Right atrium auricular region (tissue), 2 donors: ENCODE measurements at regions not wholly inside any gene's neighbourhood (a gene's known extent, or its start where the extent isn't known, plus 50 kb on each side); places are given as distances from the start of the nearest gene placed in this dataset.
"Not testable (repeated sequence)": the region's sequence is repeated elsewhere in the genome, so short reads cannot be mapped to it uniquely, and the experiment has no call there.

Experiments used
- DNase-seq: peaks from one replicate; pipeline ENCODE4 v3.0.0-alpha.2; 2019; ENCODE audit warnings: low spot score
- H3K27ac ChIP-seq, 2 donors: fragments of 200-600 bp; sonication (generic); 1 replicate in 1 of 2; 2 replicates in 1 of 2; pipeline ENCODE4 v1.5.1; 2016 to 2019
- H3K27me3 ChIP-seq, 2 donors: fragments of 200-600 bp; sonication (generic); one replicate each; pipeline versions ENCODE4 v1.5.1 to v1.6.0; 2017 to 2019
- H3K36me3 ChIP-seq: fragments of 200-600 bp; sonication (generic); one replicate; pipeline ENCODE4 v1.5.1; 2016
- H3K4me1 ChIP-seq, 2 donors: fragments of 200-600 bp; sonication (generic); one replicate each; pipeline versions ENCODE4 v1.5.1 to v1.6.0; 2017 to 2019
- H3K4me3 ChIP-seq, 2 donors: fragments of 200-600 bp; sonication (generic); 1 replicate in 1 of 2; 2 replicates in 1 of 2; pipeline ENCODE4 v1.5.1; 2017 to 2019; ENCODE audit warnings: mild to moderate bottlenecking in 1 of 2, moderate library complexity in 1 of 2
- H3K9me3 ChIP-seq, 2 donors: fragments of 200-600 bp; sonication (generic); one replicate each; pipeline ENCODE4 v1.5.1; 2019
- TF ChIP-seq, protein P1 (sequence below), 2 donors: fragments of 200-600 bp; sonication (generic); IDR thresholded peaks; one replicate each; pipeline ENCODE4 v1.5.1; 2019; ENCODE audit warnings: antibody characterized with exemption in 2 of 2

DNA sequence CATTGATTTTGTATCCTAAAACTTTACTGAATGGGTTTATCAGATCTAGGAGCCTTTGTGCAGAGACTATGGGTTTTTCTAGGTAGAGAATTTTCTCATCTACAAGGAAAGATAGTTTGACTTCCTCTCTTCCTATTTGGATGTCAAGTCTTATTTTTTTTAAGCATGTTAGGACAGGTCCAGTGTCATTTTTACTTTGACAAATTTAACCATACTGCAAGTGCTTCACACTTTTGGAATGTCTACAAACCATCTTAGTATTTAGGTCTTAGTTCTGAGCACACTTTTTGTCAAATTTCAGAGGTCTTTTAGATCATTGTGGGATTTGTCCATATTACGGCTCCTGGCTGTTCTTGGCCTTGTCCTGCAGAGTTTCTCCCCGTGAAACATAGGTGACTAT, 715.2 kb upstream of the RAG2 start:
- Histone ChIP-seq H3K4me3 (no peak overlapping the region), H3K36me3 (no peaks in the 10 kb centered on the region), H3K27ac (no peak overlapping the region), H3K4me1 (no peaks in the 10 kb centered on the region), H3K9me3 (peaks cover 2 to 4% of the 10 kb centered on the region in 2 donors), H3K27me3 (no peaks in the 10 kb centered on the region)
- no peak for DNase-seq
- TF ChIP-seq, protein P1, sequence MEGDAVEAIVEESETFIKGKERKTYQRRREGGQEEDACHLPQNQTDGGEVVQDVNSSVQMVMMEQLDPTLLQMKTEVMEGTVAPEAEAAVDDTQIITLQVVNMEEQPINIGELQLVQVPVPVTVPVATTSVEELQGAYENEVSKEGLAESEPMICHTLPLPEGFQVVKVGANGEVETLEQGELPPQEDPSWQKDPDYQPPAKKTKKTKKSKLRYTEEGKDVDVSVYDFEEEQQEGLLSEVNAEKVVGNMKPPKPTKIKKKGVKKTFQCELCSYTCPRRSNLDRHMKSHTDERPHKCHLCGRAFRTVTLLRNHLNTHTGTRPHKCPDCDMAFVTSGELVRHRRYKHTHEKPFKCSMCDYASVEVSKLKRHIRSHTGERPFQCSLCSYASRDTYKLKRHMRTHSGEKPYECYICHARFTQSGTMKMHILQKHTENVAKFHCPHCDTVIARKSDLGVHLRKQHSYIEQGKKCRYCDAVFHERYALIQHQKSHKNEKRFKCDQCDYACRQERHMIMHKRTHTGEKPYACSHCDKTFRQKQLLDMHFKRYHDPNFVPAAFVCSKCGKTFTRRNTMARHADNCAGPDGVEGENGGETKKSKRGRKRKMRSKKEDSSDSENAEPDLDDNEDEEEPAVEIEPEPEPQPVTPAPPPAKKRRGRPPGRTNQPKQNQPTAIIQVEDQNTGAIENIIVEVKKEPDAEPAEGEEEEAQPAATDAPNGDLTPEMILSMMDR (IDR thresholded peaks at IDR 0.05), result no peak

DNA sequence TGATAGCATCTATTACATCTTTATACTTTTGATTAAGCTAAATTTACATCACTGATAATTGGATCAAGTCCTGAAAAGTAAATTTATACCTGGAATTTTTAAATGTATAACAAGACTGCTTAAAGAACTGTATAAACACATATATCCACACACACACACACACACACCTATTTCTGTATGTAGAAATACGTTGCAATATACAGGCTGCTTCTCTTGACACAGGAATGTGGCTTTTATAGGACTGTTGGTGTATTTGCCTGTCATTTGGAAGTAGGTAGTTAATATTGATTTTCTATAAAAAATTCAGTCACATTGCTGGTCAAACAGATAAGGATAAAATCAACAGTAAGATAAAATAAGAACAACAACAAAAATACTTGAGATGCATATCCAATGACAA, 708.5 kb upstream of the RAG2 start:
- TF ChIP-seq, protein P1 (IDR thresholded peaks at IDR 0.05), result no peak
- Histone ChIP-seq H3K9me3 (peaks cover 4 to 9% of the 10 kb centered on the region in 2 donors), H3K27me3 (no peaks in the 10 kb centered on the region), H3K4me3 (no peak overlapping the region), H3K27ac (no peak overlapping the region), H3K4me1 (no peaks in the 10 kb centered on the region), H3K36me3 (no peaks in the 10 kb centered on the region)
- no peak for DNase-seq

DNA sequence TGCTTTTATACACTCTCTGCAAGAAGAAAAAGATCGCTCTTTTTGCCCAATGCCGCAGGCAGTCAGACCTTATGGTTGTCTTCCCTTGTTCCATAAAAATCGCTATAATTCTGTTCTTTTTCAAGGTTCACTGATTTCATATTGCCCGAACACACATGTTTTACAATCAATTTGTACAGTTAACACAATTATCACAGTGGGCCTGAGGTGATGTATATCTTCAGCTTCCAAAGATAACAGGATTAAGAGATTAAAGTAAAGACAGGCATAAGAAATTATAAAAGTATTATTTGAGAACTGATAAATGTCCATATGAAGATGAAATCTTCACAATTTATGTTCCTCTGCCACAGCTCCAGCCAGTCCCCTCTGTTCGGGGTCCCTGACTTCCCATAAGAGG, 703.4 kb upstream of the RAG2 start:
- peaks cover 0 to 14% of the 10 kb centered on the region in 2 donors for H3K9me3 ChIP-seq
- not testable (repeated sequence) for H3K36me3 ChIP-seq

DNA sequence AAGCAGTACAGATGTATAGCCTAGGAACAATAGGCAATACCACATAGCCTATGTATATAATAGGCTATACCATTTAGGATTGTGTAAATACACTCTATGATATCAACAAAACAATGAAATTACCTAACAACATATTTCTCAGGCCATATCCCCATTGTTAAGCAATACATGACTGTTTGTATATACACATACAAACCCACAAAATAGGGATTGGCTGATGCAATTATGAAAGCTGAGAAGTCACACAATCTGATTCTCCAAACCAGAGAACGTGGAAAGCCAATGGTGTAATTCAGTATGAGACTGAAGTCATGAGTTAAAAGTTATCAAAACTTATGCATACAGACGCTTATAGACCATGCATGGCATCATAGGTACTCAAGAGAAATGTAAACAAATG, 700.1 kb upstream of the RAG2 start:
- Histone ChIP-seq H3K4me1 (no peaks in the 10 kb centered on the region), H3K4me3 (no peak overlapping the region), H3K36me3 (no peaks in the 10 kb centered on the region), H3K27ac (no peak overlapping the region), H3K27me3 (no peaks in the 10 kb centered on the region), H3K9me3 (peaks cover 0 to 14% of the 10 kb centered on the region in 2 donors)
- TF ChIP-seq, protein P1 (IDR thresholded peaks at IDR 0.05), result no peak
- DNase-seq, result no peak

More for the DNA sequence above, 703.4 kb upstream of the RAG2 start:
- not testable (repeated sequence) for H3K4me3 ChIP-seq, H3K4me1 ChIP-seq, DNase-seq, H3K27ac ChIP-seq, H3K27me3 ChIP-seq

DNA sequence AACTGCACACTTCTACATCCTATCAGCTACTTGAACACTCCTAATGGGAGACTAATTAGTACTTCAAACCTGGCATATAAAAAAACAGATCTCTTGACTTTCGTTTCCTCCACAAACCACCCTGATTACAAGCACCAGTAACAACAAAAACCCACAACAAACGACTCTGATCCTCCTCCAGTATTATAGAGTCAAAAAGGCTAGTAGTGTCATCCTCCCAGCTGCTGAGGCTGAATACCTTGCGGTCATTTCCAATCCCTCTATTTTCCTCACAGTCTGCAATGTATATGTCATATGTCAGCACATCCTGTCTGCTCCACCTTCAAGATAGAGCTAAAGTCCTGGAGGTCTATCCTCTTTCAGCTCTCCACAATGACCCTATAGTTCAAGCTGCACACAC, 688.9 kb upstream of the RAG2 start:
- Histone ChIP-seq H3K36me3 (no peaks in the 10 kb centered on the region), H3K27me3 (no peaks in the 10 kb centered on the region), H3K4me1 (no peaks in the 10 kb centered on the region), H3K27ac (no peak overlapping the region), H3K9me3 (no peaks in the 10 kb centered on the region), H3K4me3 (no peak overlapping the region)
- TF ChIP-seq, protein P1 (IDR thresholded peaks at IDR 0.05), result no peak
- no peak for DNase-seq

DNA sequence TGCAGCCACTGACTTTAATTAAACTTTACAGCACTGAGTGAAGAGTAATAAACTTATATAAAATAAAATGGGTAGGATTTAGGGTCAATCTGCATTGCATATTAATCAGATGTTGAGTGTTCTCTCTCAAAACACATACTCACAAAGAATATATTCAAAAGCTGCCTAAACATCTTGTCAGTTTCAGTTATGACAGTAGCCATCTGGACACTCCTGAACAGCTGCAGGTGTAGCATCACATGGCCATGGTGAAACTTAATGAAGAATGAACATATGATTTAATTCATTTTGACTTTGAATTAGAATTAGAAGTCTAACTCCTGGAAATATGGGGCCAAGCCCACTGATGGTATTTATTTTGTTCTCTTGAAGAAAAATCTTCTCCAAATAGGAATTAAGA, 684.3 kb upstream of the RAG2 start:
- Histone ChIP-seq H3K4me3 (no peak overlapping the region), H3K36me3 (no peaks in the 10 kb centered on the region), H3K27ac (no peak overlapping the region), H3K9me3 (no peaks in the 10 kb centered on the region), H3K4me1 (no peaks in the 10 kb centered on the region), H3K27me3 (no peaks in the 10 kb centered on the region)
- no peak for DNase-seq
- TF ChIP-seq, protein P1 (IDR thresholded peaks at IDR 0.05), result no peak
